ES-I3 (cell line): ENCODE measurements at regions not wholly inside any gene's neighbourhood (a gene's known extent, or its start where the extent isn't known, plus 50 kb on each side); places are given as distances from the start of the nearest gene placed in this dataset.

Experiments
- H3K36me3 ChIP-seq: 2 replicates; pipeline ENCODE4 v1.6.1; 2013; ENCODE audit warnings: mild to moderate bottlenecking, low read length, control low read depth, moderate library complexity; ENCODE audit not compliant: insufficient read depth
- H3K4me1 ChIP-seq: 2 replicates; pipeline ENCODE4 v1.6.1; 2013; ENCODE audit warnings: mild to moderate bottlenecking, control low read depth, low read length; ENCODE audit not compliant: insufficient read depth
- H3K9ac ChIP-seq: 2 replicates; pipeline ENCODE4 v1.6.1; 2013; ENCODE audit warnings: low read depth, mild to moderate bottlenecking, low read length, moderate library complexity
- H3K9me3 ChIP-seq: 2 replicates; pipeline ENCODE4 v1.6.1; 2013; ENCODE audit warnings: mild to moderate bottlenecking, low read length, moderate library complexity; ENCODE audit not compliant: control insufficient read depth, insufficient read depth

GRCh38 chr5:106522296-106522695 lies 1148.4 kb downstream of the EFNA5 start:
- Histone ChIP-seq H3K4me1 (no peaks in the 10 kb centered on the region), H3K9me3 (no peaks in the 10 kb centered on the region), H3K36me3 (no peaks in the 10 kb centered on the region), H3K9ac (no peak overlapping the region)

- Histone ChIP-seq H3K9me3 (no peaks in the 10 kb centered on the region), H3K4me1 (no peaks in the 10 kb centered on the region), H3K9ac (no peak overlapping the region), H3K36me3 (no peaks in the 10 kb centered on the region)
Observed at GRCh38 chr5:106521701-106522100, 1149.0 kb downstream of the EFNA5 start.

- Histone ChIP-seq H3K9me3 (no peaks in the 10 kb centered on the region), H3K36me3 (no peaks in the 10 kb centered on the region), H3K9ac (no peak overlapping the region), H3K4me1 (no peaks in the 10 kb centered on the region)
Observed at GRCh38 chr5:106510321-106510720, 1160.4 kb downstream of the EFNA5 start.

- Histone ChIP-seq H3K9me3 (no peaks in the 10 kb centered on the region), H3K4me1 (no peaks in the 10 kb centered on the region), H3K36me3 (no peaks in the 10 kb centered on the region), H3K9ac (no peak overlapping the region)
Observed at GRCh38 chr5:106508894-106509293, 1161.8 kb downstream of the EFNA5 start.

GRCh38 chr5:106493910-106494309 lies 1176.8 kb downstream of the EFNA5 start:
- no peaks in the 10 kb centered on the region for H3K9me3 ChIP-seq
- no peak overlapping the region for H3K9ac ChIP-seq
- H3K4me1 ChIP-seq, result no peaks in the 10 kb centered on the region
- H3K36me3 ChIP-seq, result no peaks in the 10 kb centered on the region

- no peak overlapping the region for H3K9ac ChIP-seq
- H3K9me3 ChIP-seq, result no peaks in the 10 kb centered on the region
- no peaks in the 10 kb centered on the region for H3K4me1 ChIP-seq
Observed at GRCh38 chr5:106489004-106489403, 1181.7 kb downstream of the EFNA5 start.

GRCh38 chr5:106488407-106488806 lies 1182.3 kb downstream of the EFNA5 start:
- Histone ChIP-seq H3K4me1 (no peaks in the 10 kb centered on the region), H3K9me3 (no peaks in the 10 kb centered on the region), H3K36me3 (no peaks in the 10 kb centered on the region), H3K9ac (no peak overlapping the region)

More at GRCh38 chr5:106489004-106489403, 1181.7 kb downstream of the EFNA5 start:
- no peaks in the 10 kb centered on the region for H3K36me3 ChIP-seq

GRCh38 chr5:106481374-106481773 lies 1189.4 kb downstream of the EFNA5 start:
- Histone ChIP-seq H3K4me1 (no peaks in the 10 kb centered on the region), H3K9ac (no peak overlapping the region)

GRCh38 chr5:106476630-106477029 lies 1194.1 kb downstream of the EFNA5 start:
- Histone ChIP-seq H3K9ac (no peak overlapping the region), H3K9me3 (peaks cover 7% of the 10 kb centered on the region; the same call in 1 of the 2 replicates), H3K36me3 (no peaks in the 10 kb centered on the region), H3K4me1 (no peaks in the 10 kb centered on the region)

More at GRCh38 chr5:106481374-106481773, 1189.4 kb downstream of the EFNA5 start:
- Histone ChIP-seq H3K9me3 (no peaks in the 10 kb centered on the region), H3K36me3 (no peaks in the 10 kb centered on the region)

GRCh38 chr5:106474066-106474465 lies 1196.7 kb downstream of the EFNA5 start:
- H3K36me3 ChIP-seq, result no peaks in the 10 kb centered on the region
- no peak overlapping the region for H3K9ac ChIP-seq
- peaks cover 7% of the 10 kb centered on the region; the same call in 1 of the 2 replicates for H3K9me3 ChIP-seq
- no peaks in the 10 kb centered on the region for H3K4me1 ChIP-seq

- H3K36me3 ChIP-seq, result no peaks in the 10 kb centered on the region
- H3K9me3 ChIP-seq, result no peaks in the 10 kb centered on the region
- H3K4me1 ChIP-seq, result peaks cover 9% of the 10 kb centered on the region
- H3K9ac ChIP-seq, result no peak overlapping the region
Observed at GRCh38 chr5:106459541-106459940, 1211.2 kb downstream of the EFNA5 start.

GRCh38 chr5:106454651-106455415 lies 1215.9 kb downstream of the EFNA5 start:
- Histone ChIP-seq H3K9ac (no peak overlapping the region), H3K9me3 (no peaks in the 10 kb centered on the region), H3K36me3 (no peaks in the 10 kb centered on the region), H3K4me1 (peaks cover 9% of the 10 kb centered on the region)

GRCh38 chr5:106454050-106454449 lies 1216.7 kb downstream of the EFNA5 start:
- no peaks in the 10 kb centered on the region for H3K9me3 ChIP-seq
- no peak overlapping the region for H3K9ac ChIP-seq
- H3K4me1 ChIP-seq, result peaks cover 9% of the 10 kb centered on the region
- H3K36me3 ChIP-seq, result no peaks in the 10 kb centered on the region

GRCh38 chr5:106451998-106452397 lies 1218.7 kb downstream of the EFNA5 start:
- Histone ChIP-seq H3K4me1 (peaks cover 9% of the 10 kb centered on the region), H3K9ac (no peak overlapping the region), H3K9me3 (no peaks in the 10 kb centered on the region), H3K36me3 (no peaks in the 10 kb centered on the region)

GRCh38 chr5:106443746-106444145 lies 1227.0 kb downstream of the EFNA5 start:
- no peak overlapping the region for H3K9ac ChIP-seq
- H3K36me3 ChIP-seq, result no peaks in the 10 kb centered on the region
- no peaks in the 10 kb centered on the region for H3K9me3 ChIP-seq

More at GRCh38 chr5:106443746-106444145, 1227.0 kb downstream of the EFNA5 start:
- H3K4me1 ChIP-seq, result no peaks in the 10 kb centered on the region
